GM10266 (cell line): ENCODE measurements at regions not wholly inside any gene's neighbourhood (a gene's known extent, or its start where the extent isn't known, plus 50 kb on each side); places are given as distances from the start of the nearest gene placed in this dataset.

ENCODE experiments used
- DNase-seq: peaks from one replicate; pipeline ENCODE4 v3.0.0; 2012; ENCODE audit errors: extremely low spot score
- TF ChIP-seq, protein P1 (sequence below): IDR thresholded peaks from 2 replicates; pipeline ENCODE4 v1.5.1; 2012; ENCODE audit warnings: mild to moderate bottlenecking, low read depth; ENCODE audit not compliant: control insufficient read depth, insufficient read depth; ENCODE audit errors: missing control alignments

DNA sequence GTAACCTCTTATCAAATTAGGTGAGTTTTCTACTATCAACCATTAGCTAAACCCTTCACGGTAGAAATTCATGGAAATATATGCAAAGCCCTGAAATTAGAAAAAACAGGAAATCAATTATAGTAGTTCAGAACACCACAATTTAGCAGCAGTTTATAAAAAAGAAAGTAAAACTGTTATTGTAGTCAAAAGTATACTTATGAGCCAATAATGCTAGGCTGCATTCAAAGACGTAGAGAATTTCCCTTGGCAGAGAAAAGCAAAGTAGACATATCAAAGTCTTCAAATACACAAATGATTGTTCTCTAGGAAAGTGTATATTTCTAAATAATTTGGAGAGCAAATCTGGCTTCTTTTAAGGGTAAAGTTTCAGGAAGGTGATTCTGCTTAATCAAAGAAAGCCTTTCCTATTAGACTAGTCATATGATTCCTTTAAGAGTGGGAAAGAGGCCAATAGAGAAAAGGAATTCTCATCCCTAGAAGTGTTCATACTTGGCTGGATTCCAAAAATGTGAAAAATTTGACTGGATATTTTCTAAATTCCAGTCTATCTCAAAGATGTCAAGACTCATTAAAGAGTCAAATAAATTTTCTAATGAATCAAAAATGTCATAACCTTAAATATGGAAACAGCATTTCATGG lies 185.5 kb downstream of the SMC2 start:
- TF ChIP-seq, protein P1, sequence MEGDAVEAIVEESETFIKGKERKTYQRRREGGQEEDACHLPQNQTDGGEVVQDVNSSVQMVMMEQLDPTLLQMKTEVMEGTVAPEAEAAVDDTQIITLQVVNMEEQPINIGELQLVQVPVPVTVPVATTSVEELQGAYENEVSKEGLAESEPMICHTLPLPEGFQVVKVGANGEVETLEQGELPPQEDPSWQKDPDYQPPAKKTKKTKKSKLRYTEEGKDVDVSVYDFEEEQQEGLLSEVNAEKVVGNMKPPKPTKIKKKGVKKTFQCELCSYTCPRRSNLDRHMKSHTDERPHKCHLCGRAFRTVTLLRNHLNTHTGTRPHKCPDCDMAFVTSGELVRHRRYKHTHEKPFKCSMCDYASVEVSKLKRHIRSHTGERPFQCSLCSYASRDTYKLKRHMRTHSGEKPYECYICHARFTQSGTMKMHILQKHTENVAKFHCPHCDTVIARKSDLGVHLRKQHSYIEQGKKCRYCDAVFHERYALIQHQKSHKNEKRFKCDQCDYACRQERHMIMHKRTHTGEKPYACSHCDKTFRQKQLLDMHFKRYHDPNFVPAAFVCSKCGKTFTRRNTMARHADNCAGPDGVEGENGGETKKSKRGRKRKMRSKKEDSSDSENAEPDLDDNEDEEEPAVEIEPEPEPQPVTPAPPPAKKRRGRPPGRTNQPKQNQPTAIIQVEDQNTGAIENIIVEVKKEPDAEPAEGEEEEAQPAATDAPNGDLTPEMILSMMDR = no peak
- no peak for DNase-seq

DNA sequence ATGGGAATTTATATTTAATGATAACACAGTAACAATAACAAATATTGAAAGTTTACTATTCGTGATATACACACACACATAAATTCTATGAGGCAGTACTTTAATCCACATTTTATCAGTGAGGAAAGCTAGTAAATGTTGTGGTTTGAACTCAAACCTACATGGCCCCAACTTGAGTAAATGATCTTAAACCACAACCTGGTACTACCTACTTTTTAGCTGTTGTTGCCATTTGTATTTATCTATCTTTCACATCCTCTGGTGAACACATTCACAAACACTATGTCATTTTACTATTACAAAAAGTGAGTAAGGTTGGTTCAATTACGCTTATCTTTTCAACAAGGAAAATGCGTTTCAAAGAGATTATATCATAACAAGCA lies 186.1 kb downstream of the SMC2 start:
- TF ChIP-seq, protein P1 = no peak
- no peak for DNase-seq

DNA sequence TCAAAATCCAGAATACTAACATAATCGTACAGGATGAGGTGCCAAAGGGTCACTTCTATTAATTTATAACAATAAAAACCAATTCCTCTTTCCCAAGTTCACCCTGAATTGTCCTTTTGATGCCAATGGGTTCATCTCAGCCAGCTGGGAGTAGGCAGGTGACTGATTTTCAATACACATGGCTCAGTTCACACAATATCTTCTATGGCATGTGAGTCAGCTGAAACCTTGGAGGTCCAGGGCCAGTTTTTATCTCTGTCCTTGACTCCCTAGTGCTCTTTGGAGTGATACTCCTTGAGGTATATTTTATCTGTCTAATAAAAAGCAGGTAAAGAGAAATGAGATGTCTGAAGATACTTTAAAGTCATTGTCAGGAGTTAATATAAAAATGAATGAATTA lies 186.6 kb downstream of the SMC2 start:
- no peak for DNase-seq
- TF ChIP-seq, protein P1 = no peak

DNA sequence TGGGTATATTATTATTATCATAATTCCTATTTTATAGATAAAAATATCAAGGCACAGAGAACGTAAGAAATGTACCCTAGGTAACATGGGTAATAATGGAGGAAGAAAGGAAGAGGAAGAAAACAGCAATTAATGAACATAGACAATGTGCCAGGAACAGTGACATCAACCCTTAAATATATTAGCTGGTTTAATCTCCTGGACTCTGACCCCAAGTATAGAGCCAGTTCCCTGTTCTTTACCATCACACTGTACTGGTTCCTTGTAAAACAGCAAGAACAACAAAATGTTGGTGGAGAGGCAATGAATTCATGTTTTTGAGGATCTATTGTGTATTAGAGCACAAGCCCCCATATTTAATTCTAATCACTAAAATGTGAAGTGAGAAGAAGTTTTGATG lies 192.1 kb downstream of the SMC2 start:
- DNase-seq = no peak
- TF ChIP-seq, protein P1 = no peak

DNA sequence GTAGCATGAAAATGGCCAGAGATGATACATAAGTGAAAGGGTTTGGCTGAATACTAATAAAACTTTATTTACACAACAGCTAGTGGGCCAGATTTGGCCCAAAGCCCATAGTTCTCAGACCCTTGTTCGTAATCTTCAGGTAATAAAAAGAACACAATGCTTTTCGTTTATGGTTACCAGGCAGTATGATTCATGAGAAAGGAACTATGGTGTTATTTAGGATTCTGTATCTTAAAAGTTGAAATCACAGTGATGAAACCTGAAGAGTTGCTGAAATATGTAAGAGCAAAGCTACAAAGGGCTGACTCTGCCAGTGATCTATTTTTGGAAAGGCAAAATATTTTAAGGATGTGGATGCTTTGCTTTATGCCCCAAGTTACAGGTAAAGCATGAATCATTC lies 192.7 kb downstream of the SMC2 start:
- DNase-seq = no peak
- TF ChIP-seq, protein P1 = no peak

DNA sequence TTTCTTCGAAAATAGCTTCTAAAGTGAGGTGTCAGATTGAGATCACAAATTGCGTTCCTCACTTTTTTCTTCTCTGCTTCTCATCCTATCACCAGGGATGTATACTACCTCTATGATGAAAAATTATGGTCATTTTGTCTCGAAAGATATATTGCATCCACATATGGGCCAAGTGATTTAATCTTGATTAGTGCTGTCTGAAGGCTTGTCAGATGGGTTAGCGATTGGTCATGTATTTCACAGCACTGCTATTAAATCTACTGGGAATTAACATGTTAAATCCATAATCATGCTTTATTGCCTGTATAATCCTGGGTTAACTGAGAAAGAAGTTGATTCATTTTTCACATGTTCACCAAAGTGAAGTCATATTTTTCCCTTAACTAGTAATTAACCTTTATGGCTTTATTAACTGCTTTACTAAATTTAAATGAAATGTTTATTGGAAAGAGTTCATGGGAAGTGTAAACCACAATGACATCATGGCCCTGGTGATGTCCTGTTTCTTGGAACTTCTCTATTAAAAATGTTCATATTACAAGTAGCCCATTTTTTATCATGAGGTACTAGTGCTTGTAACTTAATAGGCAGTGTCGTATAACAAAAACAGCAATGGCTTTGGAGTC lies 193.3 kb downstream of the SMC2 start:
- TF ChIP-seq, protein P1 = no peak
- no peak for DNase-seq

DNA sequence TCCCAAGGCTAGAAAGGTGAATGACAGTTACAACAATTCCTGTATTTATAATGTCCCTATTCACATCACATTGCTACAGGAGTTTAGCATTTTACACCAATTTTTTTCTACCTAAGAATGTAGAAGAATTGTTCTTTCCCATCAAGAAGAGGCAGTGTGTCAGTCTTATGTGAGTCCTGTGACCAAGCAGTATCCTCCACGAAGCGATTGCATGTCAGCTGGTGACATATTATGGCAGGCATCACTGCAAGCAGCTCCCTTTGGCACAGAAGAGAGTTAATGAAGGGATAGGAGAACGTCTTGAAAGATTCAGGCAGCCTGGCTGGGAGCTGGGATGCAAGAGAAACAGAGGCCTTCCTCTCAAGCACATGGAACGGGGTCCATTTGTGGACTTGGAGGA lies 199.8 kb downstream of the SMC2 start:
- TF ChIP-seq, protein P1 = no peak
- DNase-seq = no peak
